B cell (primary cell): ENCODE measurements at regions not wholly inside any gene's neighbourhood (a gene's known extent, or its start where the extent isn't known, plus 50 kb on each side); places are given as distances from the start of the nearest gene placed in this dataset.

ENCODE experiments used
- ATAC-seq: fragments of 200-7000 bp; cut with Tn5 transposase; one replicate; pipeline ENCODE4 v1.10.0; 2021; ENCODE audit warnings: low read depth, mild to moderate bottlenecking, moderate number of reproducible peaks, moderate library complexity
- CTCF ChIA-PET: fragments of 350-600 bp; sonication (Branson Sonifier 250); formaldehyde crosslinking; loops from one replicate; lab custom pipeline; 2021; ENCODE audit warnings: antibody characterized with exemption, inconsistent platforms; lab: Charles Lee
- POLR2A ChIA-PET: fragments of 350-600 bp; sonication (Branson Sonifier 250); formaldehyde crosslinking; loops from one replicate; lab custom pipeline; 2021; ENCODE audit warnings: antibody characterized with exemption; lab: Charles Lee
- DNase-seq: peaks from one replicate; pipeline ENCODE4 v3.0.0; 2013
- H2AFZ ChIP-seq: 2 replicates; pipeline ENCODE4 v1.6.1; 2012; ENCODE audit warnings: mild to moderate bottlenecking, low read depth, low read length; ENCODE audit not compliant: insufficient read depth, poor library complexity, severe bottlenecking
- H3K27ac ChIP-seq, 2 donors: 1 replicate in 1 of 2; 2 replicates in 1 of 2; pipeline ENCODE4 v1.5.1; 2012 to 2013; ENCODE audit warnings: low read length in 2 of 2, mild to moderate bottlenecking in 2 of 2, moderate library complexity in 1 of 2
- H3K27me3 ChIP-seq, 4 experiments: fragments of 200-600 bp in 1 of 4; sonication (generic) in 1 of 4; replicated peaks in 1 of 4; 1 replicate in 2 of 4; 2 replicates in 2 of 4; pipeline versions ENCODE4 v1.6.1 to v1.7.0; 2013 to 2016; ENCODE audit warnings: low read length in 3 of 4, mild to moderate bottlenecking in 2 of 4, mixed read lengths in 1 of 4, moderate library complexity in 1 of 4; ENCODE audit not compliant: insufficient read depth in 4 of 4, control insufficient read depth in 3 of 4; ENCODE audit errors: control extremely low read depth in 1 of 4
- H3K36me3 ChIP-seq, 2 experiments: replicated peaks in 1 of 2; 1 replicate in 1 of 2; 2 replicates in 1 of 2; pipeline versions ENCODE4 v1.6.1 to v1.7.1; 2013; ENCODE audit warnings: low read length in 1 of 2; ENCODE audit not compliant: insufficient read depth in 2 of 2, control insufficient read depth in 1 of 2; ENCODE audit errors: control extremely low read depth in 1 of 2, extremely low read depth in 1 of 2
- H3K4me1 ChIP-seq, 2 donors: fragments of 200-600 bp in 1 of 2; sonication (generic) in 1 of 2; 1 replicate in 1 of 2; 2 replicates in 1 of 2; pipeline versions ENCODE4 v1.5.1 to v1.6.1; 2013 to 2017; ENCODE audit warnings: low read length in 2 of 2; ENCODE audit not compliant: control insufficient read depth in 2 of 2, insufficient read depth in 2 of 2
- H3K4me2 ChIP-seq: replicated peaks from 2 replicates; pipeline ENCODE3; 2012; ENCODE audit warnings: mild to moderate bottlenecking, low read depth, low read length; ENCODE audit not compliant: poor library complexity, severe bottlenecking
- H3K4me3 ChIP-seq, 5 experiments: fragments of 200-600 bp in 1 of 5; sonication (generic) in 1 of 5; 1 replicate in 3 of 5; 2 replicates in 2 of 5; pipeline versions ENCODE4 v1.5.1 to v1.7.0; 2011 to 2016; ENCODE audit warnings: low read length in 4 of 5, mild to moderate bottlenecking in 4 of 5, low read depth in 2 of 5, control low read depth in 1 of 5, moderate library complexity in 1 of 5; ENCODE audit not compliant: insufficient read depth in 1 of 5; ENCODE audit errors: control extremely low read depth in 1 of 5, extremely low read depth in 1 of 5
- H3K79me2 ChIP-seq: fragments of 200-600 bp; sonication (generic); one replicate; pipeline ENCODE4 v1.6.0; 2016; ENCODE audit warnings: low read length; ENCODE audit not compliant: control insufficient read depth, insufficient read depth
- H3K9ac ChIP-seq: fragments of 200-600 bp; sonication (generic); 2 replicates; pipeline ENCODE4 v1.6.1; 2017; ENCODE audit warnings: mild to moderate bottlenecking, low read length, moderate library complexity
- H3K9me3 ChIP-seq, 3 donors: one replicate each; pipeline versions ENCODE4 v1.6.1 to v1.7.1; 2013; ENCODE audit warnings: low read length in 2 of 3; ENCODE audit not compliant: control insufficient read depth in 2 of 3, insufficient read depth in 1 of 3; ENCODE audit errors: control extremely low read depth in 1 of 3
- H4K20me1 ChIP-seq: 2 replicates; pipeline ENCODE4 v1.6.0; 2012; ENCODE audit warnings: mild to moderate bottlenecking, low read length; ENCODE audit not compliant: insufficient read depth, control insufficient read depth, poor library complexity, severe bottlenecking
- H3K27ac Mint-ChIP-seq: one replicate; pipeline ENCODE4 v1.8.0; 2021; ENCODE audit warnings: mixed read lengths
- H3K27me3 Mint-ChIP-seq: one replicate; pipeline ENCODE4 v1.8.0; 2021; ENCODE audit warnings: mixed read lengths
- H3K4me1 Mint-ChIP-seq: one replicate; pipeline ENCODE4 v1.8.0; 2021; ENCODE audit warnings: mixed read lengths
- H3K4me3 Mint-ChIP-seq: one replicate; pipeline ENCODE4 v1.8.0; 2021; ENCODE audit warnings: mixed read lengths
- H3K9me3 Mint-ChIP-seq: one replicate; pipeline ENCODE4 v1.8.0; 2022; ENCODE audit warnings: mixed read lengths; ENCODE audit not compliant: insufficient read depth
- EZH2 ChIP-seq: IDR thresholded peaks from 2 replicates; pipeline ENCODE4 v1.6.1; 2012; ENCODE audit warnings: borderline replicate concordance, low read depth, mild to moderate bottlenecking, moderate library complexity, low read length; ENCODE audit not compliant: insufficient read depth, poor library complexity, severe bottlenecking
- WGBS: methylation state at CpG from one replicate; pipeline ENCODE4 v1.1.5; 2013; ENCODE audit warnings: missing lambda C conversion rate; ENCODE audit not compliant: insufficient coverage; 5-methylcytosine and 5-hydroxymethylcytosine counted together
- intact Hi-C: fragments of 100-400 bp; cut with micrococcal nuclease; formaldehyde crosslinking; loops from one replicate; pipeline ENCODE4 v1.10.0; 2022
- TF ChIP-seq, protein P1 (sequence below): fragments of 200-600 bp; IDR thresholded peaks from one replicate; pipeline ENCODE4 v1.8.0; 2022; ENCODE audit warnings: antibody characterized with exemption, mild to moderate bottlenecking

- ChIA-PET POLR2A (no interaction called here), CTCF (no interaction called here)
- Histone ChIP-seq H3K9ac (no peak overlapping the region), H3K36me3 (no peaks in the 10 kb centered on the region), H3K4me3 (no peak overlapping the region), H4K20me1 (no peaks in the 10 kb centered on the region), H3K4me2 (no peak overlapping the region), H3K27ac (no peak overlapping the region), H3K4me1 (peaks cover 7 to 9% of the 10 kb centered on the region in 2 donors), H3K27me3 (no peaks in the 10 kb centered on the region), H3K9me3 (no peaks in the 10 kb centered on the region), H3K79me2 (no peaks in the 10 kb centered on the region), H2AFZ (no peak overlapping the region)
- Mint-ChIP-seq H3K4me1 (peaks cover 19% of the 10 kb centered on the region), H3K4me3 (no peak overlapping the region), H3K27ac (no peak overlapping the region), H3K9me3 (no peaks in the 10 kb centered on the region), H3K27me3 (no peaks in the 10 kb centered on the region)
- no peak for DNase-seq
- intact Hi-C loops, result no loop called here
- TF ChIP-seq, protein P1, sequence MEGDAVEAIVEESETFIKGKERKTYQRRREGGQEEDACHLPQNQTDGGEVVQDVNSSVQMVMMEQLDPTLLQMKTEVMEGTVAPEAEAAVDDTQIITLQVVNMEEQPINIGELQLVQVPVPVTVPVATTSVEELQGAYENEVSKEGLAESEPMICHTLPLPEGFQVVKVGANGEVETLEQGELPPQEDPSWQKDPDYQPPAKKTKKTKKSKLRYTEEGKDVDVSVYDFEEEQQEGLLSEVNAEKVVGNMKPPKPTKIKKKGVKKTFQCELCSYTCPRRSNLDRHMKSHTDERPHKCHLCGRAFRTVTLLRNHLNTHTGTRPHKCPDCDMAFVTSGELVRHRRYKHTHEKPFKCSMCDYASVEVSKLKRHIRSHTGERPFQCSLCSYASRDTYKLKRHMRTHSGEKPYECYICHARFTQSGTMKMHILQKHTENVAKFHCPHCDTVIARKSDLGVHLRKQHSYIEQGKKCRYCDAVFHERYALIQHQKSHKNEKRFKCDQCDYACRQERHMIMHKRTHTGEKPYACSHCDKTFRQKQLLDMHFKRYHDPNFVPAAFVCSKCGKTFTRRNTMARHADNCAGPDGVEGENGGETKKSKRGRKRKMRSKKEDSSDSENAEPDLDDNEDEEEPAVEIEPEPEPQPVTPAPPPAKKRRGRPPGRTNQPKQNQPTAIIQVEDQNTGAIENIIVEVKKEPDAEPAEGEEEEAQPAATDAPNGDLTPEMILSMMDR, result no peak
- no peak for TF ChIP-seq EZH2
- ATAC-seq, result no peak
- WGBS, result 94% methylated on average over 2 of the region's 11 CpGs
Observed at GRCh38 chr3:160097478-160097877, 108.8 kb downstream of the IL12A start.

- peaks cover 7 to 9% of the 10 kb centered on the region in 2 donors for H3K4me1 ChIP-seq
- H3K9me3 ChIP-seq, result no peaks in the 10 kb centered on the region
- H3K36me3 ChIP-seq, result no peaks in the 10 kb centered on the region
- H3K9ac ChIP-seq, result no peak overlapping the region
- H3K79me2 ChIP-seq, result no peaks in the 10 kb centered on the region
- ChIA-PET POLR2A (no interaction called here), CTCF (no interaction called here)
- H3K27me3 ChIP-seq, result no peaks in the 10 kb centered on the region
- no peak overlapping the region for H3K4me3 ChIP-seq
- no peak overlapping the region for H3K27ac ChIP-seq
- no peak overlapping the region for H3K4me3 Mint-ChIP-seq
- TF ChIP-seq EZH2, result no peak
- TF ChIP-seq, protein P1, result no peak
- ATAC-seq (no peak), DNase-seq (no peak)
- no peak overlapping the region for H3K4me2 ChIP-seq
- 93% methylated on average over 3 of the region's 5 CpGs for WGBS
- intact Hi-C loops, result no loop called here
- no peaks in the 10 kb centered on the region for H4K20me1 ChIP-seq
- H3K4me1 Mint-ChIP-seq, result peaks cover 19% of the 10 kb centered on the region
- H2AFZ ChIP-seq, result no peak overlapping the region
- no peaks in the 10 kb centered on the region for H3K9me3 Mint-ChIP-seq
- no peaks in the 10 kb centered on the region for H3K27me3 Mint-ChIP-seq
- no peak overlapping the region for H3K27ac Mint-ChIP-seq
Observed at GRCh38 chr3:160098261-160098908, 109.8 kb downstream of the IL12A start.
